Tibial nerve (tissue), 3 donors: ENCODE measurements at regions not wholly inside any gene's neighbourhood (a gene's known extent, or its start where the extent isn't known, plus 50 kb on each side); places are given as distances from the start of the nearest gene placed in this dataset.

ENCODE experiments used
- CTCF ChIP-seq, 5 experiments: fragments of 200-600 bp in 3 of 5; fragments of 450-650 bp in 2 of 5; sonication (generic) in 3 of 5; IDR thresholded peaks; one replicate each; pipeline ENCODE4 v1.5.1; 2016 to 2019; ENCODE audit warnings: antibody characterized with exemption in 5 of 5, mild to moderate bottlenecking in 3 of 5, moderate library complexity in 2 of 5
- POLR2A ChIP-seq, 2 donors: fragments of 450-650 bp; IDR thresholded peaks; one replicate each; pipeline ENCODE4 v1.6.1; 2017; ENCODE audit warnings: antibody characterized with exemption in 2 of 2, mild to moderate bottlenecking in 2 of 2, moderate library complexity in 2 of 2

GRCh38 chr5:116959843-116960242 is 385.2 kb upstream of the SEMA6A start:
- TF ChIP-seq POLR2A (IDR thresholded peaks at IDR 0.05) (no peak), CTCF (IDR thresholded peaks at IDR 0.05) (no peak)
